ENCODE measurements at regions not wholly inside any gene's neighbourhood (a gene's known extent, or its start where the extent isn't known, plus 50 kb on each side); places are given as distances from the start of the nearest gene placed in this dataset.

GRCh38 chr4:186840771-186841301, 117.2 kb upstream of the FAT1 start:
- TF ChIP-seq, protein P1, sequence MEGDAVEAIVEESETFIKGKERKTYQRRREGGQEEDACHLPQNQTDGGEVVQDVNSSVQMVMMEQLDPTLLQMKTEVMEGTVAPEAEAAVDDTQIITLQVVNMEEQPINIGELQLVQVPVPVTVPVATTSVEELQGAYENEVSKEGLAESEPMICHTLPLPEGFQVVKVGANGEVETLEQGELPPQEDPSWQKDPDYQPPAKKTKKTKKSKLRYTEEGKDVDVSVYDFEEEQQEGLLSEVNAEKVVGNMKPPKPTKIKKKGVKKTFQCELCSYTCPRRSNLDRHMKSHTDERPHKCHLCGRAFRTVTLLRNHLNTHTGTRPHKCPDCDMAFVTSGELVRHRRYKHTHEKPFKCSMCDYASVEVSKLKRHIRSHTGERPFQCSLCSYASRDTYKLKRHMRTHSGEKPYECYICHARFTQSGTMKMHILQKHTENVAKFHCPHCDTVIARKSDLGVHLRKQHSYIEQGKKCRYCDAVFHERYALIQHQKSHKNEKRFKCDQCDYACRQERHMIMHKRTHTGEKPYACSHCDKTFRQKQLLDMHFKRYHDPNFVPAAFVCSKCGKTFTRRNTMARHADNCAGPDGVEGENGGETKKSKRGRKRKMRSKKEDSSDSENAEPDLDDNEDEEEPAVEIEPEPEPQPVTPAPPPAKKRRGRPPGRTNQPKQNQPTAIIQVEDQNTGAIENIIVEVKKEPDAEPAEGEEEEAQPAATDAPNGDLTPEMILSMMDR (IDR thresholded peaks at IDR 0.05): no peak
- TF ChIP-seq POLR2AphosphoS5 (IDR thresholded peaks at IDR 0.05): no peak

All from gastroesophageal sphincter (tissue), 3 donors.